ENCODE measurements at regions not wholly inside any gene's neighbourhood (a gene's known extent, or its start where the extent isn't known, plus 50 kb on each side); places are given as distances from the start of the nearest gene placed in this dataset.
A peak's percentile ranks its signal among the peaks of the same experiment; 100 is the strongest.

DNA sequence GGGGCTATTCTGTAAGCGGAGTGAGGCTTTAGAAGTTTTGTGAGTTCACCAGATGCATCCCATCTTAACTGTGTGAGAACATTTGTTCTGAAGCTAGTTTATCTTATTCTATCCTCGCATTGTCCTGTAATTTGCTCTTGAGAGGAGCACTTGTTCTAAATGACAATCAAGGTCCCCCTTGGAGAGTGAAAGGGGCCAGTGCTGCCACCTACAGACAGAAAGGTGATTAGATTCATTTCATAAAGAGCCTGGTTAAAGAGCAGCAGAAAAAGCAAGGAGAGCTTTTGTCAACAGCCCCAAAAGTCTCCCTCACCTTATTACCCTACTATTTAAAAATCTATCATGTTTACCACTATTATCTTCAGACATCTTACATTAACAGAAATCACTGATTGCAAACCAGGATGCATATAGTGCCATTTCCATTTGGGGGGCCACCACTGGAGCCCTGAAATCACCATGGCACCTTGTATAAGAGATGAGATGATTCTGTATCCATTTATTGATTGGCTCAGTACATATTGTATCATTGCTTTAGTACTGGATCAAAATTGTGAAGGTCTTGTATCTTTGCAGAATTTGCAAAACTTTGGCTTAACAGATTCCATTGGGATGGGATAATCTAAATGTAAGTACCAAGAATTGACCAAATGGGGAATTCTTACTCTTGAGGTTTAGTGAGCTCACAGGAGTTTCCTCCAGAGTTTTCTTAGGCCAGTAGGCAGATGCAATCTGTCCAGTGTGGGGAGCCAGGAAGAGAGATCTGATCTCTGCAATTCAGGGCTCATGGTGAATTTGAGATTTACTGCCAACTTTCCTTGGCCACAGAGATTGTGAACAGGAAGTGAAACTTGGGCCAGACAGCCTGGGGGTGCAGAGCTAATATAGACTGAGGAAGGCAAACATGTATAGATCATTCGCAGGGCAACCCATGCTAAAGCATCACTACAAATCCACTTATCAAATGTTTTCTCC lies 64.3 kb upstream of the TRABD2B start:
- TF ChIP-seq, protein P1, sequence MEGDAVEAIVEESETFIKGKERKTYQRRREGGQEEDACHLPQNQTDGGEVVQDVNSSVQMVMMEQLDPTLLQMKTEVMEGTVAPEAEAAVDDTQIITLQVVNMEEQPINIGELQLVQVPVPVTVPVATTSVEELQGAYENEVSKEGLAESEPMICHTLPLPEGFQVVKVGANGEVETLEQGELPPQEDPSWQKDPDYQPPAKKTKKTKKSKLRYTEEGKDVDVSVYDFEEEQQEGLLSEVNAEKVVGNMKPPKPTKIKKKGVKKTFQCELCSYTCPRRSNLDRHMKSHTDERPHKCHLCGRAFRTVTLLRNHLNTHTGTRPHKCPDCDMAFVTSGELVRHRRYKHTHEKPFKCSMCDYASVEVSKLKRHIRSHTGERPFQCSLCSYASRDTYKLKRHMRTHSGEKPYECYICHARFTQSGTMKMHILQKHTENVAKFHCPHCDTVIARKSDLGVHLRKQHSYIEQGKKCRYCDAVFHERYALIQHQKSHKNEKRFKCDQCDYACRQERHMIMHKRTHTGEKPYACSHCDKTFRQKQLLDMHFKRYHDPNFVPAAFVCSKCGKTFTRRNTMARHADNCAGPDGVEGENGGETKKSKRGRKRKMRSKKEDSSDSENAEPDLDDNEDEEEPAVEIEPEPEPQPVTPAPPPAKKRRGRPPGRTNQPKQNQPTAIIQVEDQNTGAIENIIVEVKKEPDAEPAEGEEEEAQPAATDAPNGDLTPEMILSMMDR (IDR thresholded peaks at IDR 0.05; ENCODE audit: extremely low read depth, missing control alignments): peak; percentile 39
- peak; percentile 49 for DNase-seq (ENCODE audit: low spot score)

DNA sequence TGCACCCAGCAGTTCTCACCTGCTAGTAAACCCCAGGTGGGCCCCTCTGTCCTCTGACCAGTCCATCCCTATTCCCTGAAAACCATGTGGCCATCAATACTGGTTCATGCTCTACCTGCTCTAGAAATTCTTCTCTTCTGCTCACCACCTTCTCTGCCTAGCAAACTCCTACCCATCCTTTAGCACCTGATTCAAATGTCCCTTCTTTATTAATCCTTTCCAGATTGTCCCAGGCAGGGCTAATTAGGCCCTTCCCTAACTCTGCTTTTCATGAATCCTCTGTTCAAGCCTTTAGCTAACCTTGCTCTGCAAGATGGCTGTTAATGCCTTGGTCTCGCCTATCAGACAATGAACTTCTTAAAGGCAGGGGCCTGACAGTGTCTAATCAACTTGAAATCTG lies 62.1 kb upstream of the TRABD2B start:
- TF ChIP-seq, protein P1 (IDR thresholded peaks at IDR 0.05; ENCODE audit: extremely low read depth, missing control alignments): no peak

DNA sequence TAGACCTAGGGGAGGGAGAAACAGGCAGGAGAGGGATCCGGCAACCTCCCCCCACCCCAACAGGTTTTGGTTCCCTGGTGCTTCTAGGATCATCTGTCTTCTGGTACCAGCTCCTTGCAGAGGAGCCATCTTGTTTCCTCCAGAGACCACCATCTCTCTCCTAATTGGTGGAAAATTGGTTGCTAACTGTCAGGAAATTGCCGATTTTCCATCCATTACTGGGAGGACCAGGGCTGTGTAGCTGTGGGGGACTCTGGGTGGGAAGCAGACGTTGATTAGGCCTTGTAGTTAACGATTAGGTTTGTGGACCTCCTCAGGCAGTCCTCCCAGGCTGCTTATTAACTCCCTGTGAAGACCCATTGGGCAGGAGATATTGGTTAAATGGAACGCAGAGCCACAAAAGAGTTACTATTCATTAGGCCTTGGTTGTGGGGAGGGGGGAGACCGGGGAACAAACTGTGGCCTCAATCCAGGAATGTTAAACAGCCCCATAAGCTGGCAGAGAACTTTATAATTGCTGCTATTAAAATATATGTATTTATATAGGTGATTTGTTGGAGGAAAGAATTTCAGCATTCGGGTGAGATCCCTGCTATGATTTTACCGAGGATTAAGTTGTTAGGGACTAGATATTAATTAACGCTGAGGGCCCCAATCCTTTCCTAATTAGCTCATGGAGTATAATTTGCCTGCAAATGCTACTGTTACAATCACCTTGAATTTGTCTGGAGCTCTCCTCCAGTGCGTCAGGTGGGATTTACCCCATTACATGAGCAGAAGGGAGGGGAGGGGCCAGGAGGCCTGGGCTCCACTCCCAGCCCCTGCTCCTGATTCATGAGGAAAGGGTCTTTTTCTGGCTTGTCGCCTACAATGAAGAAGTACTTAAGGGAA lies 61.2 kb upstream of the TRABD2B start:
- TF ChIP-seq, protein P1 (IDR thresholded peaks at IDR 0.05; ENCODE audit: extremely low read depth, missing control alignments): no peak
- DNase-seq (ENCODE audit: low spot score): no peak

More for the DNA sequence above, 62.1 kb upstream of the TRABD2B start:
- DNase-seq (ENCODE audit: low spot score): no peak

DNA sequence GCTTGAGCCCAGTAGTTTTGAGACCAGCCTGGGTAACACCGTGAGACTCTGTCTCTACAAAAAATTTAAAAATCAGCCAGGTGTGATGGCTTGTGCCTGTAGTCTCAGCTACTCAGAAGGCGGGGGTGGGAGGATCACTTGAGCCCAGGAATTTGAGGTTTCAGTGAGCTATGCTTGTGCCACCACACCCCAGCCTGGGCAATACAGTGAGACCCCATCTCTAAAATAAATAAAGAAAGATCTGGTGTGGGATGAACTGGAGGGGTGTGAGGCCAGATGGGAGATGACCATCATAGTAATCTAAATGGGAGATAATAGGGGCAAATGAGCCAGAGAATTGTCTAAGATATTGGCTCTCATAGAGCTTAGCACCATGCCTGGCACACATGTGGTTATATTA lies 60.1 kb upstream of the TRABD2B start:
- DNase-seq (ENCODE audit: low spot score): no peak
- TF ChIP-seq, protein P1 (IDR thresholded peaks at IDR 0.05; ENCODE audit: extremely low read depth, missing control alignments): no peak

GRCh38 chr1:48055876-48056764 lies 58.9 kb upstream of the TRABD2B start:
- TF ChIP-seq, protein P1 (IDR thresholded peaks at IDR 0.05; ENCODE audit: extremely low read depth, missing control alignments): no peak

DNA sequence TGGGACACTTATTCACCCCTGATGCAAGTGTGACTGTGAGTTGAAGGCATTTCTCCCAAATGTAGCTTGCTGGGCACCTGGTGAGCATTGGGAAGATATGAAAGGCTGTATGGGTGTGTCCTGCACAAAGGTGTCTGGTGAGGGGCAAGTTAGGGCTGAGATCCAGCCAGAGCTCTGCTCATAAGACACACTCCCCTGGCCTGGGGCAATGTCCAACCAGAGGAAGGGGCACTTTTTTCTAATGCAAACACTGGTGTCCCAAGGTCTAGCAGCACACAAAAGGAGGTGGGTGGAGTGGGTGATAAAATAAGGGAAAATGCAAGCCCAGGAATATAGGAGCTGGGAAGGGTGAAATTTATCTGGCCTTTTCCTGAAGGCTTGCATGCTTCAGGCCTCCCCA lies 57.0 kb upstream of the TRABD2B start:
- TF ChIP-seq, protein P1 (IDR thresholded peaks at IDR 0.05; ENCODE audit: extremely low read depth, missing control alignments): no peak
- no peak for DNase-seq (ENCODE audit: low spot score)

More at GRCh38 chr1:48055876-48056764, 58.9 kb upstream of the TRABD2B start:
- DNase-seq (ENCODE audit: low spot score): no peak
